NCI-H460 (cell line): ENCODE measurements at regions not wholly inside any gene's neighbourhood (a gene's known extent, or its start where the extent isn't known, plus 50 kb on each side); places are given as distances from the start of the nearest gene placed in this dataset.

Experiments used
- DNase-seq: peaks from one replicate; pipeline ENCODE4 v3.0.0-alpha.2; 2016; ENCODE audit warnings: low read depth; ENCODE audit errors: extremely low read depth

DNA sequence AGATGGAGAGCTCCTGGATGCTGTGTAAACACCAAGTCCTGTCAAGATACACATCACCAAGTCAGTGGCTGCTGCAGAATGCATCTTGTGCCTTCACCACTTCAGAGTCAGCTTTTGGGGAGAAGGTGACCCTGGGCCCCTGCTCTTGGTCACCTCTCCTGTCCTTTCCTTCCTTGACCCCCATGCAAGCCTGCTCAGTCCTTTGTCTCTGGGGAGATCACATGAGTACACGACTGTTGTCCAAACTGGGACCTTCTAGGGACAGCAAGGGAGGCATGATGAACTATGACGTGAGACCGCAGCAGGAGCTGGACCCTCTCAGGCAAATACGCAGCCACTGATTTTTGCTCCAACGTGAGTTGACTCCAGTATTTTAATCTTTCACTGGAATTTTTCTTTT is 706.9 kb upstream of the ID2 start:
- DNase-seq: no peak

DNA sequence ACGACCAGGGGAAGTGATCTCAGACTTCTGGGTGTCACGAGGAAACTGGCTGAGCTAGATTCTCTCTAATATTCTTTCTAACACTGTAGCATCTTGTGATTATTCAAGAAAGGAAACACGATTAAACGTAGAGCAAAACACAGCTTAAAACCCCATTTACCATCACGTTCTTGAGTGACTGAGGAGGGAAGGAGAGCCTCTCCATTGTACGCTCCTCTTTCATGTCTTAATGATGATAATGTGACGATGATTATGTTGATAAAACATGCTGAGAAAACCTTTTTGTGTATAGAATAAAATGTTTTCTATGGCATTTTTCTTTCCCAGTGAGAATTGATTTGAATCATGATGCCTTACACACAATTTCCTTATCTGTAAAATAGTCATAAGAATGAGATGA is 705.6 kb upstream of the ID2 start:
- no peak for DNase-seq

DNA sequence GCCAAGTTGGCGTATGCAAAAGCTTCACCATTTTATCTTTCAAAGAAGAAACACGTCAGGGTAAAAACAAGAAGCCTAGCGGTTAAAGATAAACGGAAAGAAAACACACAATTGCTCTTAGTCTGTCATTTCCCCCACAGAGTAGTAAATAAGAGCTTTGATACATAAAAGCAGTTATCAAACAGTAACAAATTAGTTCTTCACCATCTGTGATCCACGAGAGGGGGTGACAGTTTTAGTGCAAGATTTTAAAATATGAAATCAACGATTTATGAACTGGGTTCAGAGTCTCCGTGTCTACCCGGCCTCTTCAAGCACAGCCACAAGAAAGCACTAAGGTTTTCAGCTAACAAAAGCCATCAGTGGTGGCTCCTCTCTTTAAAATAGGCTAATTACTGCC is 703.9 kb upstream of the ID2 start:
- DNase-seq: no peak

DNA sequence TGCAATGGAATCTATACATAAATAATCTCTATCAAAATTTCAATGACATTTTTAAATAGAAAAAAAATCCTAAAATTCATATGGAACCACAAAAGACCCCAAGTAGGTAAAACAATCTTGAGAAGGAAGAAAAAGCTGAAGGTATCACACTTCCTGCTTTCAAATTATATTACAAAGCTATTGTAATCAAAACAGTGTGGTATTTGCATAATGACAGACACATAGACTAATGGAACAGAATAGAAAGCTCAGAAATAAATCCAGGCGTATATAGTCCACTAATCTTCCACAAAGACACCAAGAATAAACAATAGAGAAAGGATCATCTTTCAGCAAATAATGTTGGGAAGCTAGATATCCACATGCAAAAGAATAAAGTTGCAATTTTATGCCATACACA is 699.8 kb upstream of the ID2 start:
- DNase-seq: no peak

DNA sequence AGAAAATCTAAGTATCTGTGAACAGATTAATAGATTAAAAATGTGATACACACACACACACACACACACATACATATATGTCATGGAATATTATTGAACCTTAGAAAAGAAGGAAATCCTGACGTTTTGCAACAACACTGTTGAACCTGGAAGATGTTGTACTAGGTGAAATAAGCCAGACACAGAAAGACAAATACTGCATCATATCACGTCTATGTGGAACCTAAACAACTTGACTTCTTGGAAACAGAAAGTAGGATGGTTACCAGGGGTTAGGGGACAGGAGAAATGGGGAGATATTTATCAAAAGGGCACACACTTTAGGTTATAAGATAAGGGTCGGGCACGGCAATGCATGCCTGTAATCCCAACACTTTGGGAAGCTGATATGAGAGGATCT is 698.4 kb upstream of the ID2 start:
- no peak for DNase-seq

DNA sequence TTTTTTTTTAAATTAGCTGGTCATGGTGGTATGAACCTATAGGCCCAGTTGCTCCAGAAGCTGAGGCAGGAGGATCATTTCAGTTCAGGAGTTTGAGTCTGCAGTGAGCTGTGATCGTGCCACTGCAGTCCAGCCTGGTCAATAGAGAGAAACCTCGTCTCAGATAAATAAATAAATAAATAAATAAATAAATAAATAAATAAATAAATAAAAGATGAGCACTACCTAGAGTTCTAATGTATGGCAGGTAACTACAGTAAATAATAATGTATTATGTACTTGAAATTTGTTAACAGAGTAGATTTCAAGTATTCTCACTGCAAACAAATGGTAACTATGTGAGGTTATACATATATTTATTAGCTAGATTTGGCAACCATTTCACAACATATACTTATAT is 697.9 kb upstream of the ID2 start:
- DNase-seq: no peak

DNA sequence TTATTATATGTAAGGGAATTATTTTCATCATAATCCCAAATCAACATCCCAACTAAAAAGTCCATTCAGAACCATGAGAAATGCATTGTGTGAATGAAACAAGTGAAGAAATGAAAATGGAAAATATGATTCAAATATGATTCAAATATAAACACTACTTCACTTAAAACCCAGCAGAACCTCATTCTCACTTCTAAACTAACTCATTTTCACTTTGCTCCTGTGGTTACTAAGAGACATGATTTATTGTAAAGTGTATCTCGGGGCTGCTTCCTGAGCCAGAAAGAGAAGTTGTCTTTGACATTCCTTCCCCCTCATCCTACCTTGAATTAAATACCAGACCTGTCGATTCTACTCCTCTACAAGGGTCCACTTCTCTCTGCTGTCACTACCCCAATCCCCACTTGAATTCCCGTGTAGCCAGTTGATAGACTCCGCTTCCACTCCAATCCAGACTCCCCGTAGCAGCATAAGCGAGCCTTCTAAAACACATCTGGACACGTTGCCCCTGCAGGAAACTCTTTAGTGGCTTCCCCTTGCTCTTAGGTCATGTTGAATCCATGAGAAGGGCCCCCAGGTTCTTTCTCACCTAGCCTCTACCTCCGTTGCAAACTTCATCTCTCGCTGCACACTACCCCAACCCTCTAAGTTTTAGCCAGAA is 697.0 kb upstream of the ID2 start:
- no peak for DNase-seq

DNA sequence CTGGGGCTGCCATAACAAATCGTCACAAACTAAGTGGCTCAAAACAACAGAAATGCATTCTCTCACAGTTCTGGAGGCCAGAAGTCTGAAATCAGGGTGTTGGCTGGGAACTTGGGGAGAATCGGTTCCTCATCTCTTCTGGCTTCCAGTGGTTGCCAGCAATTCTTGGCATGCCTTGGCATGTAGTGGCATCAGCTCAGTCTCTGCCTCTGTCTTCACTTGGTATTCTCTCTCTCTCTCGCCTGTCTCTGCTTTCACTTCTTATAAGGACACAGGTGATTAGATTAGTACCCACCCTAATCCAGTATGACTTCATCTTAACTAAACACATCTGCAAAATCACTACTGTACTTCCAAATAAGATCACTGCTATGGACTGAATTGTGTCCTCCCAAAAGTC is 695.4 kb upstream of the ID2 start:
- DNase-seq: no peak

DNA sequence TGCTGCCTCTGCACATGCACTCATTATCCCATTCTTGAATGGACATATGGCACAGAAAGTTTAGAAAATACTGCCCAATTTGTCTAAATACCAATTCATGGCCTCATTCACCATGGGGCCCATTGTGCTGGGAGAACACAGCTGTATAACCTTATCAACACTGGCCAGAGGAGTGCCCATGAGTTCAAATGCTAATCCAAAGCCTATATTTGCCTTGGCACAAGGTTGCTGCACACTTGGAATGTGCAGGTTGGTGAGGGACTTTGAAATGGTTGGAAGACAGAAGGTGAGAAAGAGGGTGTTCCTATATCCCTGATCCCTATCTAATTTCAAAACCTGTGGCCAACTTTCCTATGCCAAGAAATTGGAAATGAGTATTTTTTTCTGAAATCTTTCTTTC is 693.9 kb upstream of the ID2 start:
- no peak for DNase-seq

DNA sequence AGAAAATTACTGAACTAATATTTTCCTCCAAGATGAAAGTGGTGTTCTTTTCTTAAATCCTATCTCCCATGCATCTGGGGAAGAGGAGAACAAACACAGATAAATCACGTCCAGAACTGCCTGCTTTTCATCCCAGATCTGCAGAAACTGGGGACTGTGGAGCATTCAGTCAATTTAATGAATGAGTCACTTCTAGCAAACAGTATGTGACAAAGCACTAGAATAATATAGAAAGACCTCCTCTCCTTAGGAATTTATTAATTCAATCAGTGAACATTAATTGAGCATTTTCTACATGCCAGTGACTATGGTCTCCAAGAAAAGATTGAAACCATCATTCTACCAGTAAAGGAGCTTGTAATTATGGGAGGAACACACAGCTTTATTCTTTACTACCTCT is 693.4 kb upstream of the ID2 start:
- DNase-seq: no peak

DNA sequence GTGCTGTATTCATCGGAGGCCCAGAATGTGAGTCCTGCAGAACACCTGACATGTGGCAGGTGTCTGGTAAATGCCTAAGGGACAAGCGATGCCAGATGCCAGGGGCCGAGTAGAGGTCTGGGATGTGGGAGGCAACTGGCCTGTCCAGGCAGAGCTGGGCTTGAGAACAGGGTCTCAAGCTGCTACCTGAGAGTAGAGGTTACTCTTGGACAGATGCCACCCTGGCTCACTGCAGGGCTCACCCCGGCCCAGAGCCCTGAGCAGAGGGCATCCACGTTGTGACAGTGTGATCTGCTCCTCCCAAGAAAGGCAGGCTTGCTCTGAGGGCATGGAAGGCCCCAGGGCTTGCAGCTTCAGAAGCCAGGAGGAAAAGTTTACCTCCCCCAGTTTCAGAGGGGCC is 692.0 kb upstream of the ID2 start:
- no peak for DNase-seq

DNA sequence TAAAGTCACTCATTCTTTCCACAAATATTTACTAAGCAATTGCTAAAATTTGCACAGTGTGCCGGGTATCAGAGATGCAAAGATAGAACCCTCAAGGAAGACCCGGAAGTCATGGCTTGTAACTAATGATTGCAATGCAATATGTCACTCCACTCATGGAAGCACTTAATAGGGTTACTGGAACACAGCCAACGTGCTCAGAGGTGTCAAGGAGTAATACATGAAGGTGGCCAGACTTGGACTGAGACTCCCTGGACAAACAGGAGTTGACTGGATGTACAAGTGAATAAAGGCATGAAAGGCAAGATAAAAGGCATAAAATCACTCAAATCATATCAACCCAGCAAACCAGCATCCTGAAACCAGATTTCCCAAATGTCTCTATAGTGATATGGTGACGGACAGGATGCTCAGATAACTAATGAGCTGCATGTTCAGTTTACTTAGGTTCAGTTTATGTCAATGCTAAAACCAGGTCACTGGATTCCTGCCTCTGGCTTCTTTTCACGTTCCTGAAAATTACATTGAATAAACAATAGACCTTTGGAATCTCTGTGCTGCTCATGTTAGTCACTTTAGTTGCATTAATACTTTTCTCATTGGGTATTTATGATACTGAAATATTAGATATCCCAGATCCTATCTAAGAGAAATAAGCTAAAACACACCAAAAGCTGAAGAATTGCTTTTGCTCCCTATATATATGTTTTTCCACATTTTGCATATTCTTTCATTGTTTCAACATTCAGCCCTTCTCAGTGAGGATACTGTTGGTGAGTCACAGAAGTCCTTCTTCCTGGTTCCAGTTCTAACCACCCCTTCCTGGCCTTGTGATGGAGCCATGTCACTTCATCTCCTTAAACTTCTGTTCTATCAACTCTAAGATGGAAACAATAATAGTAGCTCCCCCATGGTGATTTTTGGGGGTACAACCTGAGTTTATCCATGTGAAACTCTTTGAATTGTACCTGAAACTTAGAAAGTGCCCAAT is 688.9 kb upstream of the ID2 start:
- DNase-seq: no peak

DNA sequence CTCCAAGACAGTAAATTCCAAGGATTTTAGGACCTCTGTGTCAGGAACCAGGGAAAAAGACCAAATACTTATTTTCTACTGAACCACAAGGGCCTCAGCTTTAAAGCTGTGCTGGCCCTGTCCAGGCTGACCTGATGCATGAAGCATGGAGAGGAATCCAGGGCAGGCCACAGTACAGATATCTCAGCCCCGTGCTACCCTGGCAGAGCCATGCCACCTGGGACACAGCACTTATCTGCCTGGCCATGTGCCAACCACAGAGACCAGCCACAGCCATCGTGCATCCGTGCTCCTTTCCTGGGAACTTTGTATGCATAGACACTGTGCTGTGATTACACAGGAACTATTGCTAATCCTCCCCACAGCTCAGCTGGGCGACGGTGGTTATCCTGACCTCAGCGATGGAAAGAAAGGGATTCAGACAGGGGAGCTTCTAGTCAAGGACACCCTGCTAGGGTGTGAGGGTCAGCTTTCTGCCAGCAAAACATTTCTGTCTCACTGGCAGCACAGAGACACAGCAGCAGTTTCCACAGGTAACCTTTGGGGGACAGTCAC is 687.4 kb upstream of the ID2 start:
- DNase-seq: no peak

DNA sequence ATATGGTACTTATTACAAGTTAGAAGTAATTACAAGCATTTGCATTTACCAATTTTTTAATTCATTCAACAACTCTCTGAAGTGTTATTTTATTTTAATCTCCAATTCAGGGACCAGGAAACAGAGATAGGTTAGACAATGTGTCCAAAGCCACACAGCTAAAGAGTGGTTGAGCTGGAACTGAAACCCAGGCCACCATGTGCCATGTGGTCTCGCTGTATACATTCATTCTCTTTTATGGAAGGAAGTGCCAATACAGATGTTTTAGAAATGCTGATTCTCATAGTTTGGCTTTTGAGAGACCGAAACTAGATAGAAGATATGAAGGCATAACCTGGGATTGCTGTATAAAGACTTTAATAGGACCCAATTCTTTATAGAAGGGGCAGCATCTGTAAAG is 684.6 kb upstream of the ID2 start:
- no peak for DNase-seq

DNA sequence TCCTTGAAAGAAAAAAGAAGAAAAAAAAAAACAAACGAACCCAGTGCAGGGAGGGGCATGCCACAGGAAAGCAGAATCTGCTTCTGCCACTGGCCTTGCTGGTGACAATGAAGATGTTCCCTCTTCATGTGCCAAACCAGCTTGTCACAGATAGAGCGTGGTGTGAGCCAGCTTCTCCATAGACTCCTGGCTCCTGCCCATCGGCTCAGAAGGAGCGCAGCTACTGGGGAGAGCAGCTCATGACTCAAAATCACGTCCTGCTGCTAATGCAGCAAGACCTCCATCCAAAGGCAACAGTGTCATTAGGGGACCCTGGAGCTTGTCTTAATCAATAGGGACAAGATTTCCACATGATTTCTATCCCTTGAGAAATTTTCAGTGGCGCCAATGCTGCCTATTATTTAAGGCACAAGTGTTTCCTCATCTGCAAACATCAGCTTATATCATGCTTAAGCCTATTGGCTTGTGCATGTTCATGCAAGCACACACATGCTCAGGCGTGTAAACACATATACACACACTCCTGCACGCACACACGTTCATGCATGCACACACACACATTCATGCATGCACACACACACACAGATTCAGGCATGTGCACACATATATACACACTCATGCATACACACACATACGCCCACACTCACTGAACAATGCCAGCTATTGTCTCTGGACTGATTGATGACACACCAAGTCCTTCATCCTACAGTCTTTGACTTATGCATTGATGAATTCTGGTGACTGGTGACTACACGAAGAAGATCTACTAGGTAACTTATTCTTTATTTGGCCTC is 682.0 kb upstream of the ID2 start:
- DNase-seq: no peak

DNA sequence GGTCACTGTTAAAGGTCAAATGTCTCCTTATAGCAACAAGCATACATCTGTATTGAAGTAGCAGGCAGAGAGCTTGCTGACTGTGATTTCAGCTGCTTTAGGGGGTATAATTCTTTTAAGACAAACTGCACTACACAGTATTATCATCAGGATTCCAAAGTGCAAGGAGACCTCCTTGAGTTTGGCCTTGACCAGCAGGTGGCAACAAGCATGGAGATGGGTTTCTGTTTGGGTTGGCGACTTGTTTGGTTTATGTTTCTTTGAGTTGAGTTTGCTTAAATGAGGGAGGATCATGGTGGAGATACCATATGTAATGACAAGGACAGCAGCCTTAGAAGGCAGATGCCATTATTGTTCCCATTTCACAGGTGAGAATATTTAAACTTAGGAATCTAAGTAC is 681.0 kb upstream of the ID2 start:
- no peak for DNase-seq

DNA sequence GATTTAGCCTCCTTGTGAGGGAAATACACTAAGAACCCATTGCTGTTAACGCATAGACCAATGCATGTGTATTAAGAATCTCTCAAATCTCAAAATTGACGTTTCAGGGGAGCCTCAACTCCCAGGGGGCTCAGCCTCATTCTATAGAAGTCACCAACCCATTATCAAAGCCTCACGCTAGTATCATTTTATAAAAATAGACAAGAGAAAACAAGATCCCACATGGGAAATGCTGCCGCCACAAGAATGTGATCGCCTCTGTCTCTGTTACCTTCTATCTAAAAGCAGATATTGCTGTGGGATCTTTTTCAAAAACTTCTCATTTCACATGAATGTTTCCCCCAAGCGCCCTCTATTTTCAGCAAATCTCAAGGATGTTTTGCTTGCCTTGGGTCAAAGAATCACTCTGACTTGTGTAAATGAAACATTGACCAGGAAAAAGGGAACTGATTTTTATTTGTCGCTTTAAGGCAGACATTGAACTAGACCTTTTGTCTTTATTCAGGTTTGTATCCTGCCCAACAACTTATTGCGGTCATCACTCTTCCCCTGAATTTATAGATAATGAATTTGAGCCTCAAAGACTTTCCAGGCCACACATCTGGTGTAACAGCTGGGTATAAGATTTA is 679.0 kb upstream of the ID2 start:
- DNase-seq: no peak

DNA sequence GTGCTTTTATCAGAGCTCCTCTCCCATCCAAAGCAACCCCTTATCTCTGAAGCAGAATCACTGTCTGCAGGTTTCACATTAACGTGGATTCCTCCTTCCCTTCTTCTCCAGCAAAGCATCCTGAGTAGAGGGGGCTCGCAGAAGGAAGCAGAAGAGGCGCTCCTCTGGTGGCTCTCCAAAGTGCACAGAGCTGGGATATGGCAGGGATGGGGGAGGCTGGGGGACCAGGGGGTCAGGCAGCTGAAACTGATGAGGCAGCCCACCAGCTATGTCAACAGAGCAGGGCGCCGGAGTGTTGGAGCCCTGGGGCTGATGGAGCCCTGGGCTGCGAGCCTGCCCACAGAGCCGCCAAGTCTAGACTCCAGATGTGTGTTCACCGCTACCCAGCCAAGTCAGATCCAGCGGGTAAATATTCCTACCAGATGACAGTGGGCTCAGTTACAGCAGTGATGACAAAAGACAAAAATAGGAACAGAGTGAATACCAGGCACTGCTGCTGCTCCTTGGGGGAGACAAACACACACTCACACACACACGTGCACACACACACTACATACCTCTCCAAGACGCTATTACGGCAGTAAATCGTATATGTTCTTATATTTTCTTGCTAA is 678.3 kb upstream of the ID2 start:
- no peak for DNase-seq

DNA sequence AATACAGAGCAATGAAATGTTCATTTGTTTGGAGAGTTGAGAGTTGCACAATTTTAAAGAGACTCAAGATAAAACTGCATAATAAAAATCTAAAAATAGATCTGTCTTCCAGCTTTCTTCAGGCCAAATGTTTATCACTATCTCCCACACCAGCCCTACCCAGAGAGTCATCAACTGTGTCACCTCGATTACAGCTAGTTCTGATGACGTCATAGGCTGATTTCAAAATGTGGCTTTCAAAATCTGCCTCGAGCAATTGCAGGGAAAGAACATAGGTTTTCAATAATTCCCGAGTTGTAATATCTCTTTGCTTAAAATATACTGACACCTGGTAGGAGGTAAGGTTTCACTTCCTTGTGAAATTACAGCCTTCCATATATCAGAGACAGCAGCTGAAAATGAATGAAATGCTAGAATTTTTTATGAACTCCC is 677.6 kb upstream of the ID2 start:
- DNase-seq: peak; percentile 84

DNA sequence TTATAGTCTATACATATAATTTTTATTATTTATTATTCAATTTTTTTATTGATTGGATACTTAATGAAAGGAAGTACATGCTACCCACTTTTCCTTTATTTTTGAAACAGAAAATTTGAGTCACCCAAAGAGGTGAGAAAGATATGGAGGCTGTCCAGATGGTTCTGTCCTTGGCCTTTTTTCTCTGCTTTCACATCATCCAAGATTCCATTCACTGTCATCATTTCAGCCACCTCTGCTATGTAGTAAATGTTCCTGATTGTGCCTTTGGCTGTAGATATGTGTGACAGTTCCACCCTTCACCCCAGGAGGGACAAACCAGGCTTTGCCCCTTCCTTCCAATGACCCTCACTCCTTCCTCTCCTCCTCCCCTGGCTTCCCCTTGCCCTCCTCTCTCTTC is 675.7 kb upstream of the ID2 start:
- no peak for DNase-seq
